WI38 (cell line): ENCODE measurements at regions not wholly inside any gene's neighbourhood (a gene's known extent, or its start where the extent isn't known, plus 50 kb on each side); places are given as distances from the start of the nearest gene placed in this dataset.

ENCODE experiments used
- H3K4me3 ChIP-seq: 2 replicates; pipeline ENCODE4 v1.5.1; 2011; ENCODE audit warnings: low read depth, mild to moderate bottlenecking, control low read depth, low read length
- CTCF ChIP-seq: IDR thresholded peaks from 2 replicates; pipeline ENCODE4 v1.5.1; 2012; ENCODE audit warnings: low read depth, mild to moderate bottlenecking, control low read depth, low read length

DNA sequence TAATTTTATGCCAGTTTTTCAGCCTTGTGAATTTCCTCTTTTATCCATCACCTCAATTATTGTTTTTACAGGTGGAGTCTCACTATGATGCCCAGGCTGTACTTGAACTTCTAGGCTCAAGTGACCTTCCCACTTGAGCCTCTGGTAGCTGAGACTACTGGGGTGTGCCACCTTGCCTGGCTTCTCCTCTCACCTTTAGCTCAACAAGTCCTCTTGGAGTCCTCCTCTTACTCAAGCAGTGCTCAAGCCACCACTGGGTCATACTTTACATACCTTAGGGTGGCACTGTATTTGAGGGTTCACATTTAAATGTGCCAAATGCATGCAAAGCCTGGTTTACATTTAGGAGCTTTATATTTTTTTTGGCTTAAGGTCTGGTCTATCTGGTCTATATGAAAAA lies 350.1 kb upstream of the MCTP2 start:
- no peak for TF ChIP-seq CTCF
- no peak overlapping the region for H3K4me3 ChIP-seq

GRCh38 chr15:93880358-93880757 lies 351.0 kb upstream of the MCTP2 start:
- no peak overlapping the region for H3K4me3 ChIP-seq
- no peak for TF ChIP-seq CTCF

DNA sequence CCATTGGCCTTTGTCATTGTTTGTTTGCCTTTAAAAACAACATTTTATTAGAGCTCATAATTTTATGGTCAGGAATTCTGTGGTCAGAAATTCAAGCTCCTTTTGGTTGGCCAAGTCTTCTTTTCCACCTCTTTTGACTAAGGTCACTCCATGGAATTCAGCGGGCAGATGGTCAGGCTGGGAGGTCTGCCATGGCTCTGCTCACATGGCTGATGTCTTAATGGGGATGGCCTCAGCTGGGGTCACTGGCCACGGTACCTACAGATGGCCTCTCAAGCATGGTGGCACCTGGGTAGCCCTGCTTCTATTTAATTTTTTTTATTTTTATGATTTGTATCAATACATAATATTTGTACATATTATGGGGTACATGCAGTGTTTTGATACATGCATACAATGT lies 360.8 kb upstream of the MCTP2 start:
- TF ChIP-seq CTCF: no peak
- H3K4me3 ChIP-seq: no peak overlapping the region

GRCh38 chr15:93866948-93867347 lies 364.4 kb upstream of the MCTP2 start:
- H3K4me3 ChIP-seq: no peak overlapping the region
- no peak for TF ChIP-seq CTCF

- TF ChIP-seq CTCF: no peak
Observed at GRCh38 chr15:93866476-93866875, 364.9 kb upstream of the MCTP2 start.

GRCh38 chr15:93865586-93865985 lies 365.8 kb upstream of the MCTP2 start:
- TF ChIP-seq CTCF: no peak
- no peak overlapping the region for H3K4me3 ChIP-seq

More at GRCh38 chr15:93866476-93866875, 364.9 kb upstream of the MCTP2 start:
- no peak overlapping the region for H3K4me3 ChIP-seq

DNA sequence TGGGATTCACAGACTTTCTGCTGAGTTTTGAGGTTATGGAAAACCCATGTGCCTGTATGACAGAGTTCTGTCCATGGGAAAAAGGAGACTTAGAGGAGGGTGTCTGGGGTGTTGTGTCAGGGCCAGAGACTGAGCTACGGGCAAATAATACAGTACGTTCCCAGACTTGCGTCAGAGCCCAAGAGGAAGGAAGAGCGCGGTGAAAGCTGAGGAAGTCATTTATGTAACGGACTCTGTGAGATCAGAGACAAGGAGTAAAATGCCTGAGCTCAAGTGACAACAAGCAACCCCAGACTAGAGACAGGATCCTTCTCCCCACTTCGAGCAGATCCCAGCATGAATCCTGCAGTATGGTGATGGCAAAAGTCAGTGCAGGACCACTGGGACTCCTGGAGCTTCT lies 368.6 kb upstream of the MCTP2 start:
- no peak for TF ChIP-seq CTCF

More for the DNA sequence above, 368.6 kb upstream of the MCTP2 start:
- H3K4me3 ChIP-seq: no peak overlapping the region
